GM18502 (cell line): ENCODE measurements at regions not wholly inside any gene's neighbourhood (a gene's known extent, or its start where the extent isn't known, plus 50 kb on each side); places are given as distances from the start of the nearest gene placed in this dataset.
"Not testable (repeated sequence)": the region's sequence is repeated elsewhere in the genome, so short reads cannot be mapped to it uniquely, and the experiment has no call there.

ENCODE experiments used
- ATAC-seq: cut with Tn5 transposase; IDR thresholded peaks from one replicate; pipeline ENCODE4 v1.9.1; 2021; ENCODE audit warnings: mild to moderate bottlenecking; ENCODE audit not compliant: unreplicated experiment, poor library complexity

DNA sequence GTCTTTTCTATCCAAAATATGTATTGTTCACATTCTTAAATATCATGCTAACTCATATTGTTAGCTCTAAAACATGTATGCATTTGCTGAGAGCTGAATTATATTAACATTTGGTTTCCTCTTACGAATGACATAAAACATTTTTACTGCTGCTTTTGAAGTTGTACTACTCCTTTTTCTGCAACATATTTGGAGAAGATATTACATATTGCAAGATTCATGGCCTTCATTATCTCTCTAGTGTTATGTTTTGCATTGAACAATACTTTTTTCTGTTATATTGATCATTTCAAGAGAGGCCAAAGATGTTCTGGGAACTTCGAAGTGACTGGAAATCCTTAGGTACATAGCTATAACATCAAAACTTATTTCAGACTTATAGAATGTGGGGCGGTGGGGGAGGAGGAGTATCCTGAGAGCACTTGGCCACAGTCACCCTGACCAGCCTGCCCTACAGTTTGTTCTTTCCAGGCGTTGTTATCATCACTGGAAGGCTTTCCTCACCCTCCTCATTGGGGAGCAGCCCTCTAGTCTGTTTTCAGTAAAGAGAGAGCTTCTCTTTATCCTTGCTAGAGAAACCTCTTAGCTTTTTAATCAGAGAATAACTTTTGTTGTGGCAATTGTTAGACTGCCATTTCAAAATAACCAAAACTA lies 868.6 kb downstream of the OTOL1 start:
- no peak for ATAC-seq

DNA sequence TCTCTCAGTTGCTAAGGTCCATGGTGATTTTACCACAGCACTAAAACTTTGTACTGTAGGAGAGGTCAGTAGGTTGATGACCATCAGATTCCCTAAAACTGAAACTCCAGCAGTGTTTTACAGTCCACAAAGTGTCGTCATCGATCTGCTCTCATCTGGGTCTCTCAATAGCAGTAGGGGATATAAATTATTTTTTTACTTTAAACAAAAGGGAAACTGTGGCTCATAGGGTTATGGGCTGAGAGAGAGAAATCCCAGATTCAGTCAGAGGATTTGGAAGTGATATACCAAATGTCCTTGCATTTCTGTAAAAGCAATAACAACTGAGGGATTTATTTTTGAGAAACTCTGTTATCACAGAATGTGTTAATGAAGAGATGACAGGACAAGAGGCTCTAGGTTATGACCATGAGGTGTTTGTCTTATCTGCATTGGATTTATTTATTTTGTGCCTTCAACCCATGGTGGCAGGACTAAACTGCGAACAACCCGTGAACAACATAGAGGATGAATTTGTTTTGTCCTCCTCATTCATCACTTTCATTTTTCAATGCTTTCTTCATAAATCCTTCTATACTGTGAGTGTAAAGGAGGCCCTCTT lies 869.7 kb downstream of the OTOL1 start:
- no peak for ATAC-seq

DNA sequence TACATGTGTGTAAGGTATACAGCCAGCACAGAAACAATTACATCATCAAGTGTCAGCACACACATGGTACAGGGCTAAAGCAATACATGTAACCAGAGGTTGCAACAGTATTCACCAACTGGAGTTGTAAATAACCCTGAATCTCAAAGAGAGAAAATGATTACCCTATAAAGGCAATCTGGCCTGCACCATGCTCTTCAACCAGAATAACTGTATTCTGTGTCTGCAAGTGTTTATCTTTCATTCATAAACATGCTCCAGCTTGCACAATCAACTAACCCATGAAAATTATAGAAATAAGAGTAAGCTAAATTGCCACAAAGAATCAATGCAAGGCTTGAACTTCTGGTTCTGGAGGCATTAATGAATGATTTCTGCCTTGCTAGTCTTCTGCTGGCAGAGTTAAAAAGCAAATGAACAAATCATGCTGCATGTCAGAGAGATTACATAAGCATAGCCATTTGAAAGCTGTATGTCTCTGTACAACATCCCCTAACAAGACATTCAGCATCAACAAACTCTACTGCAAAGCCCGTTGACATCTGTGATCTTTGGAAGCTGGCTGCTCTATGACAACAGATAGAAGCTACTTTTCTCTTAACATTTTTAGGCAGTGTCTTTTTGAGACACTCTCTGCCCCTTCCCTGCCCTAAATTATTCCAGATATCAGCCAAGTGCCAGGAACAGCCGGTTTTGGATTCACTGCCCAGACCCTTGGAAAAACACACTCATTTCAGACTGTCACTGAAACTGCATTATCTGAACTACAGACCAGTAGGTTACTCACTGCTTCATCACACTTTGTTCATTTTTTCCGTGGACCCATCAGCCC lies 871.0 kb downstream of the OTOL1 start:
- ATAC-seq = no peak

DNA sequence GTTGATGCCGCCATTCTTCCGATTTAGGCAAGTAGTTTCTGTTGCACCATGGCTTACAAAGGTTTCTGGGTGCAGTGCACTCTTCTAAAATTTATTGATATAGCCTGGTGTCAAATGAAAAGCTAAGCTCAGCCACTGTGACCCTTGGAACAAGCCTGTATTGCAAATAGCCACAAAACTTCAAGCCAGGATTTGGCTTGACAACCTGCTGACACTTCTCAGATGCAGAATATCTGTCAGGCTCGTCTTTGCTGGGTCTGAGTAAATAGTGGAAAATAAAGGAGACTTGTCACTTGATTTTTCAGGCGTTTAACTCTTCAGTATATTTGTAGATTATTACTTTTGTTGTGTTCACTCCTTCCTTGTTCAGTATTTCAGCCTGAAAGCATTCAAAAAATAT lies 871.8 kb downstream of the OTOL1 start:
- no peak for ATAC-seq

DNA sequence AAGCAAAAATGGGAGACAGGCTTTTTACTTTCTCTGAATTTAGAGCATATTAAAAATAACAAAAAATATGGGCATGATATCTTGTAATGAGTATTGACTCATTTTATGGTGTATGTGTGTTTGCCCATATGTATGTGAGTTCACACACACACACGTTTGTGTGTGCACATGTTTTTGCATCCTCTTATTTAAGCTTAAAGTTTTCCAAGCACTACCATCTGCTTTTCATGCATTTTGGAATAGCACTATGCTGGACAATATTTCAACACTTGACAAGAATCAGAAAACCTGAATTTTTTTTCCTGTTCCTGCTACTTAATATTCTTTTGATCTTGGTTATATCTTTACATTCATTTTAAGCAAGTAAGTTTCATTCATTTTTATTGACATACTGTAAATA lies 872.7 kb downstream of the OTOL1 start:
- no peak for ATAC-seq

DNA sequence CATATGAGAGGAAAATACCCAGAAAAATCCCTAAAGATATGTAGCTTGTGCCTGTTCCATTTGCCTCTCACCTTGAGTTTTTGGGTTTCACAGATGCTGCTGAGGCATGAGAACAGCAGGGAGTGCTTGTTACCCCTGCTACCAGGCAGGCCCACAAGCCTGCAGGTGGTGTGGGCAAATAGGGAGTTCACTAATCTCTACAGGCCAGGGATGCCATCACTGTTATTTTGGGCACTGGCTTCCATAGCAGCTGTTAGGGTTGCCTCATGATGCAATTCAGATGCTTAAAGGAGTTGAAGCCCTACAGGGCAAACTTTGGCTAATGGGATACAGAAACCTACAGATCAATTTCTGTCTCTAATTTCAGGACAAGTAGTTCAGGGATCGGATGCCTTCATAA lies 873.5 kb downstream of the OTOL1 start:
- no peak for ATAC-seq

DNA sequence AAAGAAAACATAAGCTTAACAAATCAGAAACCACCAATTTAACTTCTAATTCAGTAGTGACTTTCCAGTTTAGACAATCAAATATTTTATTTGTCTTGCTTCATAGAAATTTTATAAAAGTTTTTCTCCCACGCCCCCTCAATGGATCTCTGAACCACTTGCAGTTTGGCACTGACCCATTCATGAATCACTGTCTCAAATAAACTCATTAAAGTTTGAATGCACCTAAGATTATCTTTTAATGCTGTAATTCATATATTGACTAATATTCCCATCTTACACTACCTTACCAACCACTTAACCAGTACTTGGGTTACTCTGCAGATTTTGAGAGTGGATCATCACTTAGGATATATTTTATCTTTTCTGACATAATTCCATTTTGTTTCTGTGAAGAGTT lies 880.2 kb downstream of the OTOL1 start:
- no peak for ATAC-seq

DNA sequence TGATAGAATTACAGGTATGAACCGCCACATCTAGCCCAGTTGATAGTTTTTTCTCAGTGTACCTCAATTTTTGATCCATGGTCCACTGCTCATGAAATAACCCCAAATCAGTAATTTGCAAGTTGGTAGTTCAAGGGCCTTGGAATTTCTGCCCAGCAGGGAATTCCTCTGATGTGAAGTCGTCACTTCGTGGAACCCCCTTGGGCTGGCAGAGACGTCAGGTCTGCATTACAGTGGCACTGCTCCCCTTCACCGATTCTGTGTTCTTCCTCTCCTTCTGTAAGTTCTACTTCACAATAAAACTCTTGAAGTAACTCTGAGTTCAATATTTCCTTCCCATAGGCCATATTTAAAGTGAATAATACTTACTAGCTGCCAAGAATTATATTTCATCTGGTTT lies 881.0 kb downstream of the OTOL1 start:
- ATAC-seq = no peak

DNA sequence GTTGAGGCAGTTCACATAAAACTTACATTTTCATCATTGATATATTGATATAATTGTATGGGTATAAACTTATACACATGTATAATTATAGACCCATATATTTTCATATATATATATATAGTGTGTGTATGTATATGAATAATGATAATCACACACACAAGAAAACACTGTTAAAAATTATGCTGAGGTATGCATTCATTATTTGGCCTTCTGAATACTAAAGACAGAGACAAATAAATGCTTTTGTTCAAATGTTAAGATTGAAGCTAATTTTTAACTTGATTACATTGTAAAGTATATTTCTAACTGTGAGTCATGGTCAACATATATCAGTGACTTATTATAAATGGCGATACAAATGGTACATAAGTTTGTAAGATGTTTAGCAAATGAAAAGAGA lies 888.8 kb downstream of the OTOL1 start:
- ATAC-seq = no peak

DNA sequence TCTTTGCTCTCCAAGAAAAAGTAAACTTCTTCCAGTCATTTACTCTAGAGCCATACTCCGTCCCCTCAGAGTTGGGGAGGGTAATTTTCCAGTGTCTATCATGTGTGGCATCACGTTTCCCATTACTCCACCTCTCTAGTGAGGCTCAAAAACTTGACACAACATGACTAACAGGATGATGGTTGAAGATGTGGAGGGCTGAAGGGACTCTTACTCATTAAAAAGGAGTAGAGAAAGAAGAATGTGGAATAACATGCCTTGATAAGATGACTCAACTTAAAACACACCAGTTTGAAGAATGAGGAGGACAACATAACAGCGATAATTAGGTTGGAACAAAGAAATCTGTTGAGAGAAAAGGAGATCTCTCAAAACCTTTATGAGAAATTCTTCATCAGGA lies 894.3 kb downstream of the OTOL1 start:
- no peak for ATAC-seq

DNA sequence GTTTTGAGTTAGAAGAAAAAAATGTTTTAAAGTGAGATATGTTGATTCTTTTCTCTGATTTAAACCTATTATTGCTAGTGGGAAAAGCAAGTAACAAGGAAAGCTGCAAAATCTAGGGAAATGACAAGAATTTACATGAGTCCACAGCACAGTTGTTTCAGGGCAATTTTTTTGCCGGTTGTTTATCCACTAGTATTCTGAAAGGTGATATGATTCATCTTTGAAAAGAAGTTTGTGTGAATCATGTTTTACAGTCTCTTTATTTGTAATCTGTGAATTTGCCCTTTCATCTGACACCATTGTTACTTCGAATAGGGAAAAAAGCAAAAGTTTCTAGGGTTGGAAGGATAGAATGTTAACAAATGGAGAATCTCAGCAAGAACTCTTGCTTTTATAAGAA lies 894.7 kb downstream of the OTOL1 start:
- no peak for ATAC-seq

DNA sequence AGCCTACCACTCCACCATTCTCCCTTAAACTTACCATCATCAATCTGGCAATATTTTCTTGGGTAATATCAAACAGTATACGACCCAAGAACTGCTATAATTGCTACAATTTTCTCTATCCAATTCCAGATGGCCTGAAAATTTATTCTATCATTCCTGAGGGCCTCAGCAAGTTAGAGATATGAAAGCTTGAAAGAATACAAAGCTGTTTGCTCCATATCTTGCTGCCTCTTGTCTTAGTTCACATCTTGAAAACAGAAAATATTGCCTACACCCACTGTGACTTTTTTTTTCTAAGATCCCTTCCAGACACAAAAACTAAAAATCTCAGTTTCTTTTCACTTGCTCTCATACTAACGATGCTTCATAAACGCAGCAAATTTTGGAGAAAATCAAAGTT lies 898.9 kb downstream of the OTOL1 start:
- ATAC-seq = no peak

DNA sequence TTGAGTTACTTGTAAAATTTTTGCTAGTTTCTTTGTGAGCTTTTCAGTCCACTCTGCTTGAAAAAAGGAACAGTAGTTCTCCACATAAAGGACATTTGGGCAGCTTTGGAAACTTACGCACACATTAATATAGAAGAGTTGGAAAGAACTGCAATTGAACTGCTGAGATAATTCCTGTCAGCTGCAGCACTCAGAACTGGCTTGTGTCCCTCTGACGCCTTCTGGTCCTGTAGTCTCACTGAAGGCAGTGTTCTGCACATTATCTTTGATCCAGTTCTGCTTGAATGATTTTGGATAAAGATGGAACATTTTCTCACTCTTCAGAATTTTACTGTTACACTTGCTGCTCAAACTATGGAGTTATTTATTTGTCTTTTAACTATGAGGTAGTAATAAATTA lies 901.9 kb downstream of the OTOL1 start:
- ATAC-seq = no peak

DNA sequence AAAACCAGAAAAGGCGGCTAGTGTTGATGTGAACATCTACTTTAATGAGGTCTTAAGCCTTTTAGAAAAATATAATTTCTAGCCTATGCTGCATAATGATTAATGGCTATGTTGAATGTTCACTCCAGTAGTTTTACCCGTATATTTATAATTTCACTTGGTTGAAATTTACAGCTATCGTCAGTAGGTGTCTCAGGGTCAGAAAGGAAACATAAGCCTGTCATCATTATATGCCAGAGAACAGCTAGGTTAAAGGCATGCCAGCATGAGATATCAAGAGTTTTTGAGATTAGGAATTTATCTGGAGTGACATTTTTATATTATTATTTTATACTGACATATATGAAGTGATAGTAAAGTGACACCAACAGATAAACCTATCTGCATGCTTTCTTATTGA lies 904.1 kb downstream of the OTOL1 start:
- ATAC-seq = no peak

DNA sequence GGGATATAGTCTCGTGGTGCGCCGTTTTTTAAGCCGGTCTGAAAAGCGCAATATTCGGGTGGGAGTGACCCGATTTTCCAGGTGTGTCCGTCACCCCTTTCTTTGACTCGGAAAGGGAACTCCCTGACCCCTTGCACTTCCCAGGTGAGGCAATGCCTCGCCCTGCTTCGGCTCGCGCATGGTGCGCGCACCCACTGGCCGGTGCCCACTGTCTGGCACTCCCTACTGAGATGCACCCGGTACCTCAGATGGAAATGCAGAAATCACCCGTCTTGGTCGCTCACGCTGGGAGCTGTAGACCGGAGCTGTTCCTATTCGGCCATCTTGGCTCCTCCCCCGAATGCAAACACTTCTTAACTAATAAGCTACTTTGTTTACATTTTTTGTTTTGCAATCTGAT lies 914.9 kb downstream of the OTOL1 start:
- ATAC-seq = not testable (repeated sequence)

DNA sequence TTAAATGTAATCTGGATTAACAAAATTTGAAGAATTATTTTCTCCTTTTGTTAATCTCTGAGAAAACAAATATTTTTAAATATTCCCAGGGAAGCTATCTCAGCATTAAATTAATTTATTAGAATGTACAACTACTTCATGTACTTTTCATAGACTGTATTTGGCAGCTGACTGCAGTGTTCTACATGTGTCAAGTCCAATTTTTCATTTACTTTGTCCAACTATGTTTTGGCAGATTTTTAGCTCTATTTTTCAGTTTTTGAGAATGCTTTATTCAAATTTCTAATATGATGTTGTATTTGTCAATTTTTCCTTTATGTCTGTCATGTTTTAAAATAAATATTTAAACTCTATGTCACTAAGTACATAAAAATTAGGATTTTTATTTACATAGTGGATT lies 925.1 kb downstream of the OTOL1 start:
- no peak for ATAC-seq

DNA sequence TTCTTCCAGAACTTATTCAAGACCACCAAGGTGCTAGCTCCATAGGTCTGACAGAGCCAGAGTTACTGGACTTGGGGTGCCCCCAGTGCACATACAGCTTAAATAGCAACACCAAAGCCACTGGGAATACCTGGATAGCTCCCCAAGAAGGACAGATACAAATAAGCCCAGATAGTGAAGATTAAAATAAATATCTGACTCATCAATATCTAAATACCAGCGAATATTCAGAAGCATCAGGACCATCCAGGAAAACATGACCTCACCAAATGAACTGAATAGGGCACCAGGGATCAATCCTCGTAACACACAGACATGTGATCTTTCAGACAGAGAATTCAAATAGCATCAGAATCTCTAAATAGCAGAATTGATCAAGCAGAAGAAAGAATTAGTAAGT lies 931.6 kb downstream of the OTOL1 start:
- no peak for ATAC-seq

DNA sequence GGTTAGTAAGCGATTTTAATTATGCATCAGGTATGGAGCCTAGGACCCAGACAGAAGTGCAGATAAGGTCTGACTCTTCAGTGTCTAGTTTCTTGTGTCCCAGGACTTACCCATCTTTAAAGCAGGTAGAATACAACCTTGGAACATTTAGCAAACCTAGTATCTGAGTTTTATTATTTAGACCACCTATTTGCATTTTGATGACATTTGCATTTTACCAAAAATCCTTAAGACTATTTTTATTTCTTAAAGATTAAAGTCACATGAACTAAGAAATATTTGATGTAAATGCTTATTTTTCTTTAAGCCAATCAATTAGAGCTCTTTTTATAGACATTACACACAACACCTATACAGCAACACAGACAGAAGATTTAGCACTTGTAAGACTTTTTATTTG lies 939.1 kb downstream of the OTOL1 start:
- ATAC-seq = no peak

DNA sequence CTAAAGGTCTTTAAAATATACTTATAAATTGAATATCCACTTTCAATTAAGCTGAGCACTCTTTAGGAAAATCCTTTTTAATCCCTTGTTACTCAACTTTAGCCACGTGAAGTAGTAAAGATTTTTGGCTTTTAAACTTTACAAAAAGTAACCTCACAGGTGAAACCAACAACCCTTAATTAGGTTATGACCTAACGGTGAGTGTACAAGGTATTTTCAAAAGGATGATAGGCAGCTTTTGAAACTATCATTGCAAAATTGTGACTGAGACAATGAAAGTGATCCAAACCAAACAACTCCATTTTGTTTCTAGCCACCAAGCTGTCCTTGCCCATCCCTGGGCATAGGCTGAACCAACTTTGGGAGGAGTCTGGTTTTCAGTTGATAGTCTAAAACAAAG lies 940.2 kb downstream of the OTOL1 start:
- ATAC-seq = no peak

DNA sequence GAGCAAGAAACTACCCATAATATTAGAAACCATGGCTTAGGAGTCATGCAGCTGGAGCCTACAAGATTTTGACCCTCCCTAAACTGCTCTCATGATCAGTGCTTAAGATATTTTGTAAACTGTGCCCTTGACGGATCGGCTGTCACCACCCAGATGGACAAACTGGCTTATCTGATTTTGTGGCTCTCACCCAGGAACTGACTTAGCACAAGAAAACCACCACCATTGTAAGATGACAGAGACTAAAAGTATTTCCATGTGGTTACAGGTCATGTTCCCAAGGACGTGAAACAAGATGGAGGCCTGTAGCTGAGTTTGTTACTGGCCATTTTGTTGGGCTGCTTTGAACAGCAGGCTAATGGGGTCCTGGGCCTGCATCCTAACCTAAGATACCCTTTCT lies 940.9 kb downstream of the OTOL1 start:
- ATAC-seq = no peak

DNA sequence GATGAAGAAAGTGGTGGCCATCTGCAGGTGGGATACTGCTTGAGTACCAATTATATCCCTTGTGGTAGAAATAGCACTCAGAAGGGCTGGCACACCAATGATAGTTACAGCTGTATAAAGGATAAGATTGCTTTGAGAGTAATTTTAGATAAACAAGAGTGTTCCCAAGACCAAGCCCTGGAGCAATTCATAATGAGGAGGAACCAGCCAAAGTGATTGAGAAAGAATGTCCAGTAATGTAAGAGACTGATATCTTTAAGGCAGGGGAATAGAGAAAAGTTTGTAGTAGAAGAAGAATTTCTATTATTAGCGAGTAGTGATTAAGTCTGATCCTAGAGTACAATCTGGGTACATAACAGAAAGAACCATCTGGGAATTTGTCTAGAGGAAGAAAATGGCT lies 945.1 kb downstream of the OTOL1 start:
- ATAC-seq = no peak

DNA sequence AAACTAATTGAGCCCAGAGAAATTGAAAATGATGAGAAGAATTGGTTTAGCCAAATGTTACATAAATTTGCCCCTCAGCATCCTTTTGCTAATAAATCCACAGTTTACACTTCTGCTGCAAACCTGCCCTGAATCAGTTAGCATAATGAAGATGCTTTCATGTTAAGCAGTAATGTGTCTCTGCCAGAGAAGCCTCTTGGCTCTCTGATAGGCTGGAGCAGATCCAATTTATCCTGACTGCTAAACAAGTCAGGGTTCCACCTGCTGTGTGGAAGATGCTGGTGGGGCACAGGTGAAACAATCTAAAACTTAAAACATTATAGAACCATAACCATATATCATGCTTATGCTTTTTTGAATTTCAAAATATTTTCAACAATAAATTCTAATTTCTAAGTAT lies 946.8 kb downstream of the OTOL1 start:
- ATAC-seq = no peak
